HG03025 (cell line): ENCODE measurements at regions not wholly inside any gene's neighbourhood (a gene's known extent, or its start where the extent isn't known, plus 50 kb on each side); places are given as distances from the start of the nearest gene placed in this dataset.

Experiments
- ATAC-seq: cut with Tn5 transposase; IDR thresholded peaks from one replicate; pipeline ENCODE4 v1.9.1; 2021; ENCODE audit warnings: mild to moderate bottlenecking, moderate library complexity; ENCODE audit not compliant: unreplicated experiment, low FRiP score

DNA sequence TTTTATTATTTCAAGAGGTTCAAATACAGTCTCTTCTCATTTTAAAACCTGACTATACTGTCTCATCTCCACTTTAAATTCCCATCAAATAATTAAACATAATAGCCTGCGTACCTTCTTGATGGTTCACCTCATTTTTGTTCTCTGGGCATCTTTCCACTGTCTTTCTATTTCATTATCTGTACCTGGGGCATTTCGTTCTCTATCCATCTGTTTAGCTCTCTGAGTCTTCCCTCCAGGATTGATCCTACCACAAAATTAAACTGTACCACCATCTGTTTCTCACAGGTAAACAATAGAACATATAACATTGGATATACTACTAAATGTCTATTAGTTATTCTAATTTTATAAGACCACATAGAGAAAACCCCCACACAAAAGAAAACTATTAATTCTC lies 1331.4 kb downstream of the NSUN3 start:
- no peak for ATAC-seq

DNA sequence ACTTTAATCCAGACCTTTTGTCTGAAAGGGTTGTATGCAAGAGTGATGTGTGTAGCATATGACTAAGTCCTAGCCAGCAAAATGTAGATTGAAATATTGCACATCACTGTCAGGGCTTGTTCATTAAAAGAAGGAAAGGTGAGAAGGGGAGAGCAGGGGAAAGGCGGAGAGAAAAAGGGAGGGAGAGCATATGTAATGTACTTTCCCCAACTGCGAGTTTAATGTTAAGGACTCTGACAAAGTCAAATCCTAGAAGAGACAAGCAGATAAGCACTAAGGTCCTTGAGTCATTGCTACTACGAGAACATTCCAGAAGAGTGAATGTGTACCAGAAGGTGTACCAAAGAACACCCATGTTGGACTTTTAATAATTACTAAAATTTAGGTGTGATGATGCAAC lies 1336.7 kb downstream of the NSUN3 start:
- no peak for ATAC-seq

DNA sequence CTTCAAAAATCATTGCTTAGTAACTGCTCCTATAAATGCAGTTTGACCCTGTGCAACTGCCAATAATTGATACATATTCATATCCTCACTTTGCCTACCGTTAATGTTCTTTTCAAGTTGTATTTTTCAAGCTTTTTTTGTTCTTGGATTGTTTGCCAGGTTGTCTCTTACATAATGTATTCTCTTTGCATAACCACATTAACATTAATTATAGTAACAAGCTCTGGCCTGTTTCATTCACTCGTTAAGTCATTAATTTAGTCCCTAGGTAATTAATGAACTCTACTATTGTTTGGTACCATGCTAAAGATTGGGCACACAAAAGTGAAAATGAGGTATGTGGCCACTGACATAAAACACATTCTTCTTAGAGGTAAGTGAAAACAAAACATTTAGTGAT lies 1338.8 kb downstream of the NSUN3 start:
- ATAC-seq = no peak

DNA sequence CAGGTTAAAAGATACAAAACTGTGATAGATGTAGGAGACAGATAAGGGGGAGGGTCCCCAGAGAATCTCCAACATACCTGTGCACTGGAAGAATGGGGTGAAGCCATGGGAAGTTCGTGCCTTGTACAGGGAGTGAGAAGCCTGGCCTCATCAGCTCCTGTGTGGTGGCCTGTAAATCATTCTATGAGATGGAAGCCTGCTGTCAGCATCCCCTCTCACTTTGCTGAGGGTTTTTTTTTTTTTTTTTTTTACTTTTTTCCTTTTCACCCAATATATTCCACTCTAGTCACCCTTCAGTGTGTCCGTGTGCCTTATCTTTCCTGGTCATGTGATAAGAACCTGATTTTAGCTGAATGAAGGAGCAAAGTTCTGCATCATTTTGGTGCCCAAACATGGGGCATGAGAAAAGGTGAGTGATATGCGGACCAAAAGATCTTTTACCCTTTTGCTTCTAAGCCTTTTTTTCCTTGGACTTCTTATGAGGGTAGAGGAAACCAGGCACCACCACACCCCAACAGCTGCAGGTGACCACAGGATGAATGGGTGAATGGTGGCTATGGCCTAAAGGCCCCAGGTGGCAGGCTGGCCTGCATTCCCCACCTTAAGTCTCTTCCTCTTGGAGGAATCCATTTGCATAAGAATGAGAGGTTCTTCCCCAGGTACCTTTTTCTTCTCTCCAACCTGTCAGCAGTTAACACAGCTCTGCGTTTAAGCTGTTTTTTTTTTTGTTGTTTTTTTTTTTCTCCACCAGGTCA lies 1345.0 kb downstream of the NSUN3 start:
- ATAC-seq = no peak

DNA sequence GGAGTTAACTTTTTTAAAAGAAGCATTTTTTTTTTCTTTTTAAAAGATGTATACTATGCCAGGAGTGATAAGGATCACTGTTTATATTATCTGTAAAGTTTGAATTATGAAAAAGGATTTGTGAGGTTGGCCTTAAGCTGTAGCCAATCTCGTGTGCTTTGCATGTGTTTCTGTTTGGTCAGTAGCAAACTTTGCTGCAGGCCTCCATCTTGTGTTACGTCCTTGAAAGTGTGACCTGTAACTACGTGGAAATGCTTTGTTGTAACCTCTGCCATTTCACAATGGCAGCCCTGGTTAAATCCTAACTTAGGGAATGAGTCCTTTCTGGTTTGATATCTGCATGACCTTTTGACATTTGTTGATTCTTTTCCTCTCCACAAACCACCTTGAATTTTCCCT lies 1345.6 kb downstream of the NSUN3 start:
- ATAC-seq = no peak

DNA sequence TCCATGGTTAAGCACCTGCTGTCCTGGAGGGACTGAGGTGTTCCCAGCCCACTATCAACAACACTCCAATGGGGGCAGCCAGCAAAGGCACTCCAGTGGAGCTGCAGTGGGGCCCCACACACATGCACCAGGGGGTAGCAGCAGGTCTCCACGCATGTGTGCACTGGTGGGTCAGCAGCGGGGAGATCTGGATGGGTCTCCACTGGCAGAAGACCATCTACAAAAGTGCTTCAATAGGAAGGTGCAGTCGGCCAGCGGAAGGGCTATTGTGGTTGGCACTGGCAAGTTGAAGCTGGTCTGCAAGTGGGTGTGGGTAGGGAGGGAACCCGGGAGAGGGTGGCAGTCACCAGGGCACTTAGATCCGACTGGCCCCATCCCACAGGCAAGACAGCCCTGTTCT lies 1355.4 kb downstream of the NSUN3 start:
- no peak for ATAC-seq

DNA sequence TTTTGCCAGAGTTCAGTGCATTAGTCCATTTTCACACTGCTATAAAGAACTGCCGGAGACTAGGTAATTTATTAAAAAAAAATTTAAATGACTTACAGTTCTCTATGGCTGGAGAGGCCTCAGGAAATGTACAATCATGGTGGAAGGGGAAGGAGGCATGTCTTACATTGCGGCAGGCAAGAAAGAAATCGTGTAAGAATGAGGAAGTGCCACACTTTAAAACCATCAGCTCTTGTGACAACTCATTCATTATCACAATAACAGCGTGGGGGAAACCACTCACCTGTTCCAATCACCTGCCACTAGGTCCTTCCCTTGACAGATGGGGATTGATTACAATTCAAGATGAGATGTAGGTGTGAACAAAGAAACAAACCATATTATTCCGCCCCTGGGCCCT lies 1361.4 kb downstream of the NSUN3 start:
- ATAC-seq = no peak

- ATAC-seq = no peak
These were observed 1371.6 kb downstream of the NSUN3 start for GRCh38 chr3:95434491-95434890.

DNA sequence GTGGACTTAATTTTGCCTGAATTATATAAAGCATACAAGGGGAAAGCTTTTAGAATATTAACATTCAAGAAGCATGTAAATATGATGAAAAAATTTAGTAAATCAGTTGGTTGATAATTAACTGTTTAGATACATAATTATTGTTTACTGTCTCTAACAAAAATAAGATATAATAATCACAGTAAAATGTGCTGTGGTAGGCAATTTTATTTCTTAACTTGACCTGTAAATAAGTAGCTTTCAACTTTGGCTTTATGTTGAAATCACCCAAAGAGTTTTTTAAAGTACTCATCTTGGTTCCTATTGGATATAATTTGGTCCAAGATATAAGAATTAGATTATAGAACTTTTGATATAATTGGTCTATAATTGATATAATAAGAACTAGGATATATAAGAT lies 1374.5 kb downstream of the NSUN3 start:
- no peak for ATAC-seq

DNA sequence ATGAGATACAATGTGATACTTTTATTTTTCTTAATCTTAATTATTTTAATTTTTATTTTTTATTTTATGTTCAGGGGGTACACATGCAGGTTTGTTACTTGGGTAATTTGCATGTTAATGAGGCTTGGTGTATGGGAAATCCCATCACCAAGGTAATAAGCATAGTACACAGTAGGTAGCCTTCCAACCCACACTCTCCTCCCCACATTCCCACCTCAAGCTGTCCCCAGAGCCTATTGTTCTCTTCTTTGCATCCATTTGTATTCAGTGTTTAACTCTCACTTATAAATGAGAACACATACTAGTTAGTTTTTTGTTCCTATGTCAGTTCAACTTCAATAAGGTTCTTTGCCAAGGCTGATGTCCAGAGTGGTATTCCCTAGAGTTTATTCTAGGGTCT lies 1375.4 kb downstream of the NSUN3 start:
- no peak for ATAC-seq

DNA sequence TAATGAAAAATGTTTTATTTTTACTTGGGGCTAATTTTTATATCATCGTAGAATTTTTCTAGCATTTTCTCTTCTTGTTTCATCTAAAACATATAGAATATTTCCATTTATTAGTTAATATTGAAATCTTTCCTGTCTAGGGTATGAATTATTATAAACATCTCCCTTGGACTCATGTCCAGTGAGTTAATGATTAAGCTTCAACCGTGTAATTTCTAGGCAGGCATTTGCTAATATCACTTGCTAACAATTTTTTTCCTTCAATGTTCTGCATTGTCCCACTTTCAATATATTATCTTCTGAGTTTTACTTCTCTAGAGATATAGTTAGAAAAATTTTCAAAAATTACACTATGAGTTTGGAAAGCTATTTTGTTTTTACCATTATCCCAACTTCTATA lies 1371.6 kb upstream of the EPHA6 start:
- ATAC-seq = no peak

- ATAC-seq = no peak
These were observed 1364.6 kb upstream of the EPHA6 start for GRCh38 chr3:95449841-95450240.

- no peak for ATAC-seq
These were observed 1361.2 kb upstream of the EPHA6 start for GRCh38 chr3:95453242-95453641.

DNA sequence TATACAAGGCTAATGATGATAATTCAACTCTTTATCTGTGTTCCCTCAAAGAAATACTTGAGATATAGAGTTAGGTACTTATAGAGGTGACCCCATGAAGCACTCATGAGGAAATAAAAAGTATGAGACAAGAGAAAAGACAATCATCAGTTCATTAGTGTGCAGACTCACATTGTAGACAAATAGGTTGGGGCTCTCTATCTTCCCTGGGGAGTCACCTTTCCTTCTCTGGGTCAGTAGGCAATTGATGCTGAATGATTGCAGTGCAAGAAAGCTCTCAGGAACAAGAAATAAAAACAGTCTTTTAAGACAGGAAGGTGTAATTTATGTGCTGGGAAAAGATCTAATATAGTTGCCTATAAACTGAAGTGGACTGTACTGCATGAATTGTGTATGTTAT lies 1357.6 kb upstream of the EPHA6 start:
- ATAC-seq = no peak

- no peak for ATAC-seq
These were observed 1354.7 kb upstream of the EPHA6 start for GRCh38 chr3:95459706-95460105.

- ATAC-seq = no peak
These were observed 1354.1 kb upstream of the EPHA6 start for GRCh38 chr3:95460274-95460673.

DNA sequence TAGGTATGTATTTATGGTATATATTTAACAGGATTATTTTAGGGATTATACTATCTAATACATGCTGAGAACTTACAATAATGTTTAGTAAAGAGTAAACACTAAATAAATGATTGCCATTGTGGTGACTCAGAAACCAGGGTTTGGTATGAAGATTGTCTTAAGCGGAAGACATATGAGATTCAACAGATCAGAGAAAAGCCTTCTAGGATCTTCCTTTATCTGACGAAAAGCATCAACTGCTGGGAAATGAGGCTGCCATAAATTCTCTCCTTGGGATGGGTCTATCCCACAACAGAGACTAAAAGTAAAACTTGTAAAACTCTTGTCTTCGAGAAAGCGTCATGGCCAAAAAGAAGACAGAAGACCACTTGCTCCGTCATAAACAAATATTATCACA lies 1352.2 kb upstream of the EPHA6 start:
- no peak for ATAC-seq

DNA sequence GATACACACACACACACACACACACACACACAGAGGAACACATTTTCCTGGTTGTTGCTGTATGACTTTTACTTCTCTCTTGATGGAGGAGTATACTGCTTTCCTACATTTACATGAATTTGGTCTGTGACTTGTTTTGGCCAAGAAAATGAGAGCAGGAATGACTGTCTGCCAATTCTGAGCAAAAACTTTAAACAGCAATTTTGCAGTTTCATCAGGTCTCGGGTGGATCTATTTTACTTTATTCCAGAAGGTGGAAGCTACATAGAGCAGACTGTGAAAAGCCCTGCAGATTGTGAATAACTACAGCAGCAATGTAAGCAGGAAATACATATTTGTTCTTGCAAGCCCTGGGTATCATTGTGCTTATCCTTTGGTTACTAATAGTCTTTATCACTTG lies 1350.0 kb upstream of the EPHA6 start:
- ATAC-seq = no peak

DNA sequence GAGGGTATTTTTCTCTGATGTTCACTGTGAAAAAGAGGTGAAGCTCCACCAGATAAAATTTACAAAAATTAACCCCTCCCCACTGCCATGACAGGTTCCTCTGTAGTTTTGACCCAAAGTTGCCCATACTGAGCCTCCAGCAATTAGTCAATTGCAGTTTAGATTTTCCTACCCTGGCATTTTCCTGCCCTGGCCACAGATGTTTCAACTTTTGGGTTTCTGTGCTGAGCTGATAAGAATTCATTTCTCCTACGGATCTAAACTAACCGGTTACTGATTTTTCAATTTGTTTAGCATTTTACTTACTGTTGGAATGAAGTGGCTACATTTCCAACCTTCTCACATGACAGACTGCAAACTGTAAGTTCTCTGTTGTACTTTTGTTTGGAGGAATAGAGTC lies 1346.1 kb upstream of the EPHA6 start:
- no peak for ATAC-seq

GRCh38 chr3:95474338-95474737 lies 1340.1 kb upstream of the EPHA6 start:
- ATAC-seq = no peak

GRCh38 chr3:95476534-95476933 lies 1337.9 kb upstream of the EPHA6 start:
- ATAC-seq = no peak

DNA sequence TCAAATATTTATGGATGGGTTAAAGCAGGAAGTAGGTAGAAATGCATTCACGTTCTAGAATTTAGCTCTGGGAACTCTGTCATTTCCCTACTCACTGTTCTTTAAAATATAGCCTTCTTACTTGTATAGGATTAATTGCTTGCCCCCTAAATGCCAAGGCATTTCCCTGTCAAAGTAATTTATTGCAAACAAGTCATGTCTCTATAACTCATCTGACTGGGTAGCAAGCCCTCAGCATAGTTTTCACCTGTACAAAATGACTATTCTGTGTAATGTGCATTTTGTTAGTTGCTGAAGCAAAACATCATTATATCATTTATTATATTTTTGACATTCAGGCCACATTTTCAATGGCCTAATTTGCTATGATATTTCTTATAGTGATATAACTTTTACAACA lies 1308.2 kb upstream of the EPHA6 start:
- ATAC-seq = no peak

DNA sequence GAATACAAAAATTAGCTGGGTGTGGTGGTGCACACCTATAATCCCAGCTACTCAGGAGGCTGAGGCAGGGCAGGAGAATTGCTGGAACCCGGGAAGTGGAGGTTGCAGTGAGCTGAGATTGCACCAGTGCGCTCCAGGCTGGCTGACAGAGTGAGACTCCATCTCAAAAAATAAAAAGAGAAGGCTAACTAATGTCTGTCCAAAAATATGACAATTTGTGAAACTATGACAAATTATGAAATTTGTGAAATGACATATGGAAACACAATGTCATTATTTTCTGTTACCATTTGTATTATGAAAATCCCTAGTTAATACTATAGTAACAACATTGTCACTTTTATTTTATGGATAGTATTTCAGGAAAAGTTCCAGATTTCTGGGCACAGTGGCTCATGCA lies 1306.3 kb upstream of the EPHA6 start:
- ATAC-seq = no peak
